Midbrain (tissue), 1 donor: ENCODE measurements at regions not wholly inside any gene's neighbourhood (a gene's known extent, or its start where the extent isn't known, plus 50 kb on each side); places are given as distances from the start of the nearest gene placed in this dataset.
"Not testable (repeated sequence)": the region's sequence is repeated elsewhere in the genome, so short reads cannot be mapped to it uniquely, and the experiment has no call there.

Experiments used
- DNase-seq: peaks from one replicate; lab custom pipeline; 2025; lab: John Stamatoyannopoulos, UW

DNA sequence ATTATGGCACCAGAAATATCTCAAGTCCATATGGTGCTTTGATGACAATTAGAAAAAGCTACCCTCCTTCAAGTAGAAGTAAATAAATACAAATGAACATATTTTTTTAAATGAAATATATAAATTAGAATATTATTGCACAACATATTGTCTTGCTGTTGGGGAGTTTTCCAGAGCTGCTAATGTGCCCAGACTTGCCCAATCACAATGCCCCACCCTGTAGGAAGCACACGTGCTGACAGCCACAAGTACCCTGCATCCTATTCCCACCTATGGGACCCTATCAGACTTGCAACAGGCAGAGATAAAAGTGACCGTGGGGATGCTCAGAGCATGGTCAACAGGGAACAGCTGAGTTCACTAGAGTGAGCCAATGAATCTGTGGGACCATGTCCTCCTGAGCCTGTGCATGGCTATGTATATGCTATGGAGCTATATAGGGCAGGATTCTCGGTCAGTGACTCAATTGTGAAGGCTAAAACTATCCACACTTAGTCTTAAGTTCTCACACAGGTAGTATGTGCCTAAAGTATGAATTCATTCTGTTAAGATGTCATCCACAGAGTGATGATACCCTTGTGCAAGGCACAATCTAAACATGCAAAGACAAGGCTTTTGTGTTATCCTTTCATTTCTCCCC lies 336.0 kb downstream of the HGF start:
- DNase-seq: no peak

- DNase-seq: no peak
These were observed 336.6 kb downstream of the HGF start for GRCh38 chr7:81433206-81433605.

DNA sequence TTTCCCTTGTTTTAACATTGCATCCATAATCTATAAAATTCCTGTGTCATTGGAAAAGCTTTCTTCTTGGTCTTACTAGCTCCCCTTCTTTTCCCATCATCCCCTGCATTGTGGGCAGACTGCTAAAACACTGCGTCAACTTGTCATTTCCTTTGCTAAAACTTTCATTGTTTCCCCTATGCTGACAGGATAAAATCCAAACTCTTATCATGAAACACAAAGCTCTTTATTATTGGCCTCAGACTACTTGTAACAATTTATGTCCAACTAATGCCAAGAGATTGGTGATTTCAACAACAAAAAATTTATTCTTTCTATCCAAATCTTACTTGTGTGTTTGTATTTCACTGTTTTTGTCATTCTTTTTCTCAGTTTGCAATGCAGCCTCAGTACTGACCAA lies 339.1 kb downstream of the HGF start:
- no peak for DNase-seq

DNA sequence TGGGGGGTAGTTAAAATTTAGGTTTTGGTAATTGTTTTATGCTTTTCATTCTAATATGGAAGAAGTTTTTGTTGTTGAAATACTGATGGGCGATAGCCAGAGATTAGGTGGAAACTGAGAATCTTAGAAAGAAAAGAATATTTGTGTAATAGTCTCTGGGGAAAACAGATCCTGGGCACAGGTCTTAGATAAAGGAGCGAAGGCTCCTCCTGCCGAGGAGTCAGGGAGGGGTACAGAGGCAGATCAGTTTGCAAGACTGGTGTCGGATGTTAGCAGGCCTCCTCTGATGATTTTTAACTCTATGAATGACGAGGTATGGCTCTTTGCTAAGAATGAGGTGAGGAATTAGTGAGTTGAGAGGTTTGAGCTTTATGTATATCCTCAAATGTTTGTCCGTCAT lies 339.7 kb downstream of the HGF start:
- DNase-seq: no peak

GRCh38 chr7:81427461-81427860 lies 342.4 kb downstream of the HGF start:
- no peak for DNase-seq

DNA sequence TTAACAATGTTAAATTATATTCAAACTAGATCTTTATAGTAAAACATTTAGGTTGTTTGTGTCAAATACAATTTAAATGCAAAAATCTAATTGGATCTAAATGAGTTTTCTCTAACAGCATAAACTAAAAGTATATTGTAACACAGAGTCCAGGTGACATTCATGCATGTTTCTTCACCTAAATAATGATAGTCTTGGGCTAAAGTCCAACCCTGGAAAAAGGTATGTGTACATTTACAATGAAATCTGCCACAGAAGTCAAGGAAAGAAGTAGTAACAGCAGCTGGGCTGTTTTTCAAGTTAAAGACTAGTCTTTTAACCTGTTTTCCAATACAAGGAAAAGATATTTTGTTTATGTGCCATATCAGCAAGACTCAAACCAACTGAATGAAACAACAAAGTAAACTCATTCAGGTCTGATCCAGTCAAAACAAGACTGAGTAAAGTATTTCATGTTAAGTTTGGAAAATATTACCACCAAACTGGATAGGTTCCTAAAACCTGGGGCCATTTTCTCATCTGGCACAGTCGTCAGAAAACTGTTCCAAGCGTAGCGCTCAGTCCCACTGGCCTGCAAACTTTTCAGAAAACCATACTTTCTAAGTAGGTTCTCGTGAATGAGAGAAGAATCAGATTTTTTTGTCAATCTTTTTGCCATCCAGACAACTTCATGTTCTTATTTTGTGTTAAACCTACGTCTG lies 349.2 kb downstream of the HGF start:
- no peak for DNase-seq

DNA sequence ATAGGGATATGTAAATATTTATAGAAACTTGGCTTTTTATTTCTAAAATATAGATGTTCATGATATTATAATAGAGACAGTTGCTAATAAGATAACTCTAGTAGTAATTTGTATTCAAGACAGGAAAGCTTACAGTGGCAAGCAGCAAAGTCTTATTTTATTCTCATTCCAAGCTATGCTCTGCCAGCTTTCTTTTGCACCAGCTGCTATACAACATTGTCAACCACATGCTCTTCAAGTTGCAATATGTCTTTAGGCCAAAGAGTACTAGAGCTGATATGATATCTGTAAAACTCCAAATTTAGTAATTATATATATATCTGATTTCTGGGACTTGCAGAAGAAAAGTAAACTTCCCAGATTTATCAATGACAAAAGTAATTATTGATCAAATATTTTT lies 350.1 kb downstream of the HGF start:
- no peak for DNase-seq

DNA sequence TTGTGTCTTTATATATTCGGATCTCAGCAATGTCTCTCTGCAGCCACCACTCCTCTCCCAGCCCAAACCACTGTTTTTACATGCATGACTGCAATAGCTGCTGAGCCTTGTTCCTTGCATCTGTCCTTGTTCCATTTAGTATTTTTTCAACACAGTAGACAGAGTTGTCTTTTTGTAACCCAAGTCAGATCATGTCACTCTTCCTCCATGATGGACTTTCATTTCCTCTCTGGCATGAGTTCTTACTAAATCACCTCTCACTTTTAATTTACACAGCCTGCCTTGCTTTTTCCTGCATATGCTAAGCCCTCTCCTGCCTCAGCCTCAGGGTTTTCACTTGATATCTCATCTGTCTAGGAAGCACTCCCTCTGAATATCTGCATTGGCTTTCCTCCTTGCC lies 353.2 kb downstream of the HGF start:
- DNase-seq: no peak

- DNase-seq: no peak
These were observed 354.7 kb downstream of the HGF start for GRCh38 chr7:81415181-81415580.

DNA sequence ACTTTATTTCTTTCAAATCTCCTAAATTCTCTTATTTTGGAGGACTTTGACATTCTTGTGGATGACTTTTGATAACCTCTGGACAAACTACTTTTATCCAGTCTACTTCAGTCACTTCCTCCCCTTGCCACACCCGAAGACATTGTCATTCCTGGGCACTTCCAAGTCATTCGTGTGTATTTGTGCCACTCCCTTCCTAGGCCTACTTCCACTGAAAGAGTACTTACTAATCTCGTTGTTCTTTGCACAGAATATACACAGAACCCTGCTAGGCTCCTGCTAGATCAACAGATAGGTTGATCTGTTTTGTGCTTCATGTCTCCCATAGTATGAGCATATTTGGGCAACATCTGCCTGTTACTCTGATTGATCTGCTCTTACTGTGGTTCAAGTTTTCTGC lies 355.4 kb downstream of the HGF start:
- DNase-seq: no peak

DNA sequence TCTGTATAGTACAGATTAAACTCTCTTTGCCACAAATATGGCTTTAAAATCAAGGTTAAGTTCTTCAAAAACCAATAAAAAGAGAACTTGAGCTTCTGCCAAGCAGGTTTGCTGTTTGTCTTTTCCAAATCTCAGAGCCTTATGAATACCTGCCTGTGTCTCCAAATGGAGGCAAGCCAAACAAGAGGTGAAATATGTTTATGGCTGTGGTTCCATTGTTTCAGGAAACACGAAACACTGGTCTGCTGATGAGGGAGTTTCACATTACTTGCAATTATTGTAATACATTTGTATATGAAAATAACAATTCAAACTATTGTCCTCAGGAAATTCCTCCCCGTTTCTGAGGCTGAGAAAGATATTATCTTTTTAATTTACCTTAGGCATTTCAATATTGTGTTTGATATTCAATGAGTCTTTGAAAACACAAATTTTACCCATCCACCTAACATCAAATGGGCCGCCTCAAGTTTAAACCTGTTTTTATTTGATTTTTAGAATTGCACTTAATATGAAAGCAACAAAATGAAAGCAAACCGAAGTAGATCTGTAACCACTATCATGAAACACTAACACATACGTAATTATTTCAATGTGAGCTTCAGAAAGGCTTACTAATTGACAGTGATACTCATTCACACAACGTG lies 359.3 kb downstream of the HGF start:
- no peak for DNase-seq

- DNase-seq: no peak
These were observed 361.1 kb downstream of the HGF start for GRCh38 chr7:81408728-81409127.

GRCh38 chr7:81407094-81407493 lies 362.8 kb downstream of the HGF start:
- DNase-seq: no peak

- no peak for DNase-seq
These were observed 365.2 kb downstream of the HGF start for GRCh38 chr7:81404669-81405068.

- DNase-seq: no peak
These were observed 367.6 kb downstream of the HGF start for GRCh38 chr7:81402227-81402626.

- no peak for DNase-seq
These were observed 370.4 kb downstream of the HGF start for GRCh38 chr7:81399471-81399870.

DNA sequence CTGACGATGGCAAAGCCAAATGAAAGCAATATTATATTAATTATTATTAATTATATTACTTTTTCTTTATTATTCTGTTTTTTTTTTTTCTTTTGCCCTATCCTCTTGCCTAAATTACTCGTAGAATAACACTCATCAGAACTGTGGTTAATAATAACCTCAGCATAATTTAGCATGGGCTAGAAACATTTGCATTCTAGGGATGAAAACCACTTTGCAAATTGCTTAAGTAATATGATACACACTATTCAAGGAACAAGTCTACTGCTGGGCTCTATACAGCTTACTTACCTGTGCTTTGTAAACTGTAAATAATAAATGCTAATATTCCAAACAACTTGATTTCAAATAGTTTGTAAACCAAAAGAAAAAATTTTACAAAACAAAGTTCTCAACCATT lies 375.8 kb downstream of the HGF start:
- DNase-seq: no peak

DNA sequence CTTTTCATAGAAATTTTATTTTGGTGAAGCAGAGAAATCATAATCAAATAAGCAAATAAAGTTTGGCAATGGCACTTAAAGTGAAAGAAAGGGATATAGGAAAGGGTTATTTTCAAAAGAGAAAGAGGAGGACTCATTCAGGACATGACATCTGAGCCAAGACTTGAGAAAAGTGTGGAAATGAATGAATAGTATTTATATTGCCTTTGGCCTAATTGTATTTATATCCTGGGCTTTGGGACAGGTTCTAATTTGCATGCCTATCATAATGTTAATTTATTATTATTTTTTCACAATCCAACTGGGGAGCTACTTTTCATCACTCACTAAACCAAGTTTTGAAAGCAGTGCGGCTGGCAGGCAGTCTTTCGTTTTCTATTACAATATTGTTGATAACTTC lies 376.8 kb downstream of the HGF start:
- DNase-seq: no peak

- no peak for DNase-seq
These were observed 384.5 kb downstream of the HGF start for GRCh38 chr7:81385370-81385769.

- DNase-seq: no peak
These were observed 386.0 kb downstream of the HGF start for GRCh38 chr7:81383846-81384245.

- DNase-seq: not testable (repeated sequence)
These were observed 395.2 kb downstream of the HGF start for GRCh38 chr7:81374641-81375040.

DNA sequence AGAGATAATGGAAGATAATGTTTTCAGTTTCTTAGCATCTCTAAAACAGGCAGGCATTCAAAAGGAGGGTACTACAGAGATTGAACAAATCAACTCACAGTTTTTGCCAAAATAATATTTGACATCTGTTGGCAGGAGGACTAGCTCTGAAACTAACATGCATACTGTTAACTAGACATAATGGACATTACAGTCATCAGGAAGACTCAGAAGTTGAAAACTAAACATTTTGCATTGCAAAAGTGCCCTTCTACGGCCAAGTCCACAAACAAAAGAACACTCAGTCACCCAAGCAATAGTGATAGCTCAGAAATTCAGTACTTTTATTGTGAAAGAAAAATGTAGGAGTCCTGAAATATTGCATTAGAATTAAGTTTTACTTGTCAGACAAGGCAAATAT lies 399.0 kb downstream of the HGF start:
- no peak for DNase-seq

DNA sequence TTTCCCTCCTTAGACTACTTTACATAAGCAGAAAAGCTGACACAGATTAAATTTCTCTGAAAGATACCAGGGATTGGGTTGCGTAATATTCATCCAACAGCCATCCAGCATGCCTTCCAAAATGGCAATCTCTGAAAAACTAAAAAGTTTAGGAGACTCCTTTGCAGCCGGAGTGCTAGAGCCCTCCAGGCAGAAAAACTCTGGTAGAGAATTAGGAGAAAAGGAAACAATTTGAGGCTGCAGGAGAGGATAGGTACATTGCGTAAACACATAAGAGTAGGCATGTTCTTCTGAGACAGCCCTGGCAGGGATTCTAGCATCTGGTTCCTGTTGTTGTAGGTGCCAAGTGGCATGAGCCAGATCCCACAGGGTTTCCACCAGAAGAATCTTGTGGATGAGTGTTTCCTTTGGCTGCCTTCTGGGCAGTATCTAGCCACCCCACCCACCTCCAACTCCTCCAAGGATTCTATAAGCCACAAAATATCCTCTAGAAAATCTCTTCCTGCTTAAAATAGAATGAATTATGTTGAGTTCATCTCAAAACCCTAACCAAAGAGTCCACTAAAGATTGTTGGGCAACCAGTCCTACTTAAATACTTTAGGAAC lies 402.4 kb downstream of the HGF start:
- DNase-seq: no peak
